CD14-positive monocyte (primary cell): ENCODE measurements at regions not wholly inside any gene's neighbourhood (a gene's known extent, or its start where the extent isn't known, plus 50 kb on each side); places are given as distances from the start of the nearest gene placed in this dataset.

Experiments used
- DNase-seq, 3 donors: peaks; one replicate each; pipeline ENCODE4 v3.0.0-alpha.2; 2011 to 2022
- H2AFZ ChIP-seq: 2 replicates; pipeline ENCODE4 v1.6.0; 2012; ENCODE audit warnings: mild to moderate bottlenecking, low read depth, low read length, inconsistent platforms; ENCODE audit not compliant: insufficient read depth, poor library complexity, severe bottlenecking
- H3K27ac ChIP-seq, 2 donors: 1 replicate in 1 of 2; 2 replicates in 1 of 2; pipeline ENCODE4 v1.5.1; 2012 to 2013; ENCODE audit warnings: low read length in 2 of 2, control low read depth in 1 of 2, inconsistent platforms in 1 of 2, low read depth in 1 of 2, mild to moderate bottlenecking in 1 of 2
- H3K27me3 ChIP-seq, 2 donors: one replicate each; pipeline versions ENCODE4 v1.6.0 to v1.6.1; 2011 to 2013; ENCODE audit warnings: low read length in 2 of 2; ENCODE audit not compliant: control insufficient read depth in 2 of 2, insufficient read depth in 2 of 2
- H3K36me3 ChIP-seq, 2 donors: replicated peaks in 1 of 2; 1 replicate in 1 of 2; 2 replicates in 1 of 2; pipeline versions ENCODE4 v1.5.1 to v1.6.1; 2012 to 2013; ENCODE audit warnings: low read length in 2 of 2, control low read depth in 1 of 2, inconsistent platforms in 1 of 2, mild to moderate bottlenecking in 1 of 2; ENCODE audit not compliant: insufficient read depth in 2 of 2, control insufficient read depth in 1 of 2
- H3K4me1 ChIP-seq, 2 donors: 1 replicate in 1 of 2; 2 replicates in 1 of 2; pipeline versions ENCODE4 v1.5.1 to v1.6.1; 2012 to 2013; ENCODE audit warnings: low read length in 2 of 2, control low read depth in 1 of 2, inconsistent platforms in 1 of 2, mild to moderate bottlenecking in 1 of 2, moderate library complexity in 1 of 2; ENCODE audit not compliant: insufficient read depth in 2 of 2, control insufficient read depth in 1 of 2
- H3K4me2 ChIP-seq: replicated peaks from 2 replicates; pipeline ENCODE3; 2012; ENCODE audit warnings: low read length, moderate library complexity, mild to moderate bottlenecking; ENCODE audit not compliant: poor library complexity, severe bottlenecking; ENCODE audit errors: extremely low read depth
- H3K4me3 ChIP-seq, 3 experiments: fragments of 200-600 bp in 1 of 3; sonication (generic) in 1 of 3; replicated peaks in 1 of 3; 1 replicate in 2 of 3; 2 replicates in 1 of 3; pipeline ENCODE4 v1.5.1; 2011 to 2013; ENCODE audit warnings: low read length in 3 of 3, mild to moderate bottlenecking in 3 of 3, control low read depth in 2 of 3, low read depth in 2 of 3, inconsistent platforms in 1 of 3, moderate library complexity in 1 of 3
- H3K79me2 ChIP-seq: 2 replicates; pipeline ENCODE4 v1.6.0; 2012; ENCODE audit warnings: mild to moderate bottlenecking, control low read depth, inconsistent platforms, low read length, moderate library complexity; ENCODE audit not compliant: insufficient read depth
- H3K9ac ChIP-seq: 2 replicates; pipeline ENCODE4 v1.6.0; 2017; ENCODE audit warnings: low read length, mild to moderate bottlenecking; ENCODE audit not compliant: insufficient read depth, poor library complexity, severe bottlenecking
- H3K9me3 ChIP-seq, 2 donors: replicated peaks in 1 of 2; 1 replicate in 1 of 2; 2 replicates in 1 of 2; pipeline versions ENCODE4 v1.5.1 to v1.6.1; 2012 to 2013; ENCODE audit warnings: low read length in 2 of 2, control low read depth in 1 of 2; ENCODE audit not compliant: control insufficient read depth in 1 of 2, insufficient read depth in 1 of 2
- H4K20me1 ChIP-seq: 2 replicates; pipeline ENCODE4 v1.6.0; 2012; ENCODE audit warnings: mild to moderate bottlenecking, low read length, control low read depth, moderate library complexity; ENCODE audit not compliant: insufficient read depth
- H3K27ac Mint-ChIP-seq, 7 donors: one replicate each; pipeline ENCODE4 v1.8.0; 2020; ENCODE audit warnings: mild to moderate bottlenecking in 7 of 7, mixed read lengths in 7 of 7, moderate library complexity in 6 of 7, inconsistent platforms in 2 of 7
- H3K27me3 Mint-ChIP-seq, 3 donors: one replicate each; pipeline ENCODE4 v1.8.0; 2021 to 2022; ENCODE audit warnings: low read depth in 3 of 3, mild to moderate bottlenecking in 3 of 3, mixed read lengths in 3 of 3, moderate library complexity in 3 of 3, inconsistent platforms in 1 of 3
- H3K36me3 Mint-ChIP-seq, 2 donors: one replicate each; pipeline ENCODE4 v1.8.0; 2020; ENCODE audit warnings: mixed read lengths in 2 of 2, inconsistent platforms in 1 of 2, mild to moderate bottlenecking in 1 of 2
- H3K4me1 Mint-ChIP-seq: one replicate; pipeline ENCODE4 v1.8.0; 2020; ENCODE audit warnings: mild to moderate bottlenecking, mixed read lengths
- H3K4me3 Mint-ChIP-seq, 2 donors: one replicate each; pipeline ENCODE4 v1.8.0; 2020; ENCODE audit warnings: mild to moderate bottlenecking in 2 of 2, mixed read lengths in 2 of 2, moderate library complexity in 1 of 2
- H3K9me3 Mint-ChIP-seq, 7 donors: one replicate each; pipeline ENCODE4 v1.8.0; 2020 to 2022; ENCODE audit warnings: mixed read lengths in 7 of 7, mild to moderate bottlenecking in 6 of 7, moderate library complexity in 6 of 7, inconsistent platforms in 2 of 7
- CTCF ChIP-seq: fragments of 200-600 bp; IDR thresholded peaks from one replicate; pipeline ENCODE4 v1.8.0; 2022; ENCODE audit warnings: antibody characterized with exemption, mild to moderate bottlenecking
- WGBS: methylation state at CpG from one replicate; pipeline ENCODE4 v1.1.5; 2013; ENCODE audit warnings: missing lambda C conversion rate; ENCODE audit not compliant: insufficient coverage; 5-methylcytosine and 5-hydroxymethylcytosine counted together
- intact Hi-C, 2 donors: fragments of 100-400 bp; cut with micrococcal nuclease; formaldehyde crosslinking; loops; one replicate each; pipeline versions ENCODE4 v1.15.0 to v1.15.1; 2023

DNA sequence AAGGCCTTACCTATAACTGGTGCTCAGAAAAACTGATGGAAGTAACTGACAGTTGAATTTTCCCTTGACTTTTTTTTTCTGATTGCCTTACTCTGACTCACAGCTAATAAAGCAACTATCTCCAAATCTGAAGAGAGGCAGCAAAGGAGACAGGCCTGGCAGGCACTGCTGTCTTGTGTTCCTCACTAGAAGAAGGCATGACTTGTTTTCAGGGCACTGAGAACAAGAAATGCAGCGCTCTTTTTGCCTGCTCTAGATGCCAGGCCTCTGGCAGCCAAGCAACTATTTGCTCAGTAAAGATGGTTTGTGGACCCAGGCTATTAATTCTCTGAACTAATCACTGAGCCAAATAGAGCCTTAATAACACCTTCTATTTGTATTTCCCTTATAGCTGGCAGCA lies 155.1 kb downstream of the PRDM13 start:
- Histone ChIP-seq H3K4me1 (no peaks in the 10 kb centered on the region), H3K27ac (no peak overlapping the region), H3K27me3 (peaks cover 0 to 3% of the 10 kb centered on the region in 2 donors), H3K4me3 (no peak overlapping the region), H3K79me2 (no peaks in the 10 kb centered on the region), H3K36me3 (no peaks in the 10 kb centered on the region), H3K9me3 (no peaks in the 10 kb centered on the region), H2AFZ (no peak overlapping the region), H3K9ac (no peak overlapping the region), H4K20me1 (no peaks in the 10 kb centered on the region), H3K4me2 (no peak overlapping the region)
- Mint-ChIP-seq H3K9me3 (peaks cover 0 to 1% (median 0%) of the 10 kb centered on the region in 7 donors), H3K4me1 (no peaks in the 10 kb centered on the region), H3K27me3 (peaks cover 0 to 2% (median 2%) of the 10 kb centered on the region in 3 donors), H3K27ac (no peak overlapping the region), H3K36me3 (no peaks in the 10 kb centered on the region), H3K4me3 (no peak overlapping the region)
- TF ChIP-seq CTCF: no peak
- intact Hi-C loops: no loop called here
- 100% methylated on average over 1 of the region's 1 CpG for WGBS
- DNase-seq: no peak

DNA sequence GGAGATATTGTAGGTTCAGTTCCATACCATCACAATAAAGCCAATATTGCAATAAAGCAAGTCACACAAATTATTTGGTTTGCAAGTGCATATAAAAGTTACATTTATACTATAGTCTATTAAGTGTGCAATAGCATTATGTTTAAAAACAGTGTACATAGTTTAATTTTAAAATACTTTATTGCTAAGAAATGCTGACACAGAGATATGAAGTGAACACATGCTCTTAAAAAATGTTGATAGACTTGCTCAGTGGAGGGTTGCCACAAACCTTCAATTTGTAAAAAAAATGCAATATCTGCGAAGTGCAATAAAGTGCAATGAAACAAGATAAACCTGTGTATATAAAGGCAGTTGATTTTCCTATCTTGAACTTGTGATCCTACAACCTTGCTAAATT lies 161.5 kb downstream of the PRDM13 start:
- no peaks in the 10 kb centered on the region for H3K4me1 ChIP-seq
- H3K4me3 ChIP-seq: no peak overlapping the region
- H3K9me3 ChIP-seq: no peaks in the 10 kb centered on the region
- Mint-ChIP-seq H3K9me3 (peaks cover 0 to 2% (median 1%) of the 10 kb centered on the region in 7 donors), H3K4me1 (no peaks in the 10 kb centered on the region), H3K36me3 (no peaks in the 10 kb centered on the region), H3K27ac (no peak overlapping the region), H3K4me3 (no peak overlapping the region), H3K27me3 (peaks cover 0 to 3% (median 2%) of the 10 kb centered on the region in 3 donors)
- H3K4me2 ChIP-seq: no peak overlapping the region
- H3K9ac ChIP-seq: no peak overlapping the region
- H4K20me1 ChIP-seq: no peaks in the 10 kb centered on the region
- no peak overlapping the region for H3K27ac ChIP-seq
- no CpG with 5 or more reads among the region's 1 CpG for WGBS
- DNase-seq: no peak
- H2AFZ ChIP-seq: no peak overlapping the region
- TF ChIP-seq CTCF: no peak
- no peaks in the 10 kb centered on the region for H3K27me3 ChIP-seq
- H3K79me2 ChIP-seq: no peaks in the 10 kb centered on the region
- no peaks in the 10 kb centered on the region for H3K36me3 ChIP-seq
- intact Hi-C loops: no loop called here
